HEK293 (cell line): ENCODE measurements at regions not wholly inside any gene's neighbourhood (a gene's known extent, or its start where the extent isn't known, plus 50 kb on each side); places are given as distances from the start of the nearest gene placed in this dataset.

Experiments
- CTCF ChIA-PET: fragments of 350-600 bp; formaldehyde crosslinking; extraction: SDS; loops from one replicate; lab custom pipeline; 2021; ENCODE audit warnings: antibody characterized with exemption; lab: Yijun Ruan, JAX
- POLR2A ChIA-PET: fragments of 300-600 bp; formaldehyde crosslinking; extraction: SDS; loops from one replicate; lab custom pipeline; 2020; ENCODE audit warnings: antibody characterized with exemption, inconsistent platforms; lab: Yijun Ruan, JAX
- H3K27ac ChIP-seq: fragments of 200-500 bp; sonication (Bioruptor generic); 2 replicates; pipeline ENCODE4 v1.5.1; 2014; ENCODE audit warnings: low read depth, low read length, control low read depth, inconsistent platforms; ENCODE audit errors: extremely low read depth
- H3K36me3 ChIP-seq, 2 experiments: fragments of 200-500 bp in 1 of 2; sonication (Bioruptor generic) in 1 of 2; 1 replicate in 1 of 2; 2 replicates in 1 of 2; pipeline ENCODE4 v1.5.1; 2014 to 2017; ENCODE audit warnings: inconsistent platforms in 2 of 2, low read length in 2 of 2; ENCODE audit not compliant: control insufficient read depth in 2 of 2, insufficient read depth in 1 of 2
- H3K4me1 ChIP-seq: fragments of 200-500 bp; sonication (Bioruptor generic); 2 replicates; pipeline ENCODE4 v1.5.1; 2014; ENCODE audit warnings: mild to moderate bottlenecking, low read length, inconsistent platforms; ENCODE audit not compliant: control insufficient read depth, insufficient read depth
- H3K4me3 ChIP-seq: 2 replicates; pipeline ENCODE4 v1.5.1; 2011; ENCODE audit warnings: low read depth, mild to moderate bottlenecking, control low read depth, low read length, moderate library complexity
- H3K9me3 ChIP-seq: fragments of 200-500 bp; sonication (Bioruptor generic); 2 replicates; pipeline ENCODE4 v1.5.1; 2014; ENCODE audit warnings: low read depth, low read length, inconsistent platforms; ENCODE audit not compliant: control insufficient read depth, insufficient read depth
- BCL11A ChIP-seq: fragments of 450-650 bp; formaldehyde crosslinking; IDR thresholded peaks from 2 replicates; pipeline ENCODE4 v1.5.1; 2016; ENCODE audit warnings: low read depth, missing biosample characterization, missing genetic modification characterization
- GLIS2 ChIP-seq: fragments of 450-650 bp; formaldehyde crosslinking; IDR thresholded peaks from 2 replicates; pipeline ENCODE4 v1.5.1; 2016; ENCODE audit warnings: missing biosample characterization, missing genetic modification characterization
- IKZF3 ChIP-seq: fragments of 450-650 bp; IDR thresholded peaks from 2 replicates; pipeline ENCODE4 v1.5.0; 2018; ENCODE audit warnings: missing biosample characterization, mild to moderate bottlenecking, missing genetic modification characterization, moderate library complexity
- PRDM1 ChIP-seq: fragments of 450-650 bp; formaldehyde crosslinking; IDR thresholded peaks from 2 replicates; pipeline ENCODE4; 2016; ENCODE audit warnings: missing biosample characterization, missing genetic modification characterization
- SP2 ChIP-seq: fragments of 450-650 bp; formaldehyde crosslinking; IDR thresholded peaks from 2 replicates; pipeline ENCODE4 v1.5.1; 2016; ENCODE audit warnings: missing biosample characterization, missing genetic modification characterization
- YY2 ChIP-seq: fragments of 450-650 bp; formaldehyde crosslinking; IDR thresholded peaks from 2 replicates; pipeline ENCODE4 v1.5.1; 2016; ENCODE audit warnings: missing biosample characterization, missing genetic modification characterization
- ZFP69B ChIP-seq: fragments of 450-650 bp; formaldehyde crosslinking; IDR thresholded peaks from 2 replicates; pipeline ENCODE4 v1.5.1; 2016; ENCODE audit warnings: missing biosample characterization, missing genetic modification characterization
- ZIC2 ChIP-seq: fragments of 450-650 bp; formaldehyde crosslinking; IDR thresholded peaks from 2 replicates; pipeline ENCODE4 v1.5.1; 2016; ENCODE audit warnings: missing biosample characterization, missing genetic modification characterization
- ZNF10 ChIP-seq: fragments of 450-650 bp; formaldehyde crosslinking; IDR thresholded peaks from 2 replicates; pipeline ENCODE4 v1.5.1; 2017; ENCODE audit warnings: missing biosample characterization, missing genetic modification characterization
- ZNF114 ChIP-seq: fragments of 450-650 bp; formaldehyde crosslinking; IDR thresholded peaks from 2 replicates; pipeline ENCODE4 v1.5.0; 2017; ENCODE audit warnings: missing biosample characterization, missing genetic modification characterization
- ZNF146 ChIP-seq: fragments of 450-650 bp; formaldehyde crosslinking; IDR thresholded peaks from 2 replicates; pipeline ENCODE4 v1.5.1; 2016; ENCODE audit warnings: missing biosample characterization, missing genetic modification characterization
- ZNF2 ChIP-seq: fragments of 450-650 bp; formaldehyde crosslinking; IDR thresholded peaks from 2 replicates; pipeline ENCODE4 v1.5.1; 2016; ENCODE audit warnings: missing biosample characterization, missing genetic modification characterization
- ZNF214 ChIP-seq: fragments of 450-650 bp; formaldehyde crosslinking; IDR thresholded peaks from 2 replicates; pipeline ENCODE4 v1.5.1; 2017; ENCODE audit warnings: missing biosample characterization, mild to moderate bottlenecking, missing genetic modification characterization, borderline replicate concordance
- ZNF366 ChIP-seq: fragments of 450-650 bp; formaldehyde crosslinking; conservative IDR thresholded peaks from 2 replicates; pipeline ENCODE4 v1.5.1; 2016; ENCODE audit warnings: missing biosample characterization, missing genetic modification characterization
- ZNF433 ChIP-seq: fragments of 450-650 bp; formaldehyde crosslinking; IDR thresholded peaks from 2 replicates; pipeline ENCODE4 v1.5.1; 2016; ENCODE audit warnings: missing biosample characterization, missing genetic modification characterization, low read depth
- ZNF530 ChIP-seq: fragments of 450-650 bp; formaldehyde crosslinking; IDR thresholded peaks from 2 replicates; pipeline ENCODE4 v1.5.1; 2016; ENCODE audit warnings: low read depth, missing biosample characterization, missing genetic modification characterization
- ZNF707 ChIP-seq: fragments of 450-650 bp; formaldehyde crosslinking; IDR thresholded peaks from 2 replicates; pipeline ENCODE4 v1.5.1; 2016; ENCODE audit warnings: missing biosample characterization, missing genetic modification characterization
- ZNF830 ChIP-seq: fragments of 450-650 bp; IDR thresholded peaks from 2 replicates; pipeline ENCODE4 v1.5.0; 2018; ENCODE audit warnings: missing biosample characterization, missing genetic modification characterization, low read depth, mild to moderate bottlenecking, moderate library complexity
- TF ChIP-seq, protein P1 (sequence below): fragments of 450-650 bp; formaldehyde crosslinking; IDR thresholded peaks from 2 replicates; pipeline ENCODE4 v1.5.1; 2016; ENCODE audit warnings: missing biosample characterization, missing genetic modification characterization
- TF ChIP-seq, protein P2 (sequence below): fragments of 450-650 bp; formaldehyde crosslinking; IDR thresholded peaks from 2 replicates; pipeline ENCODE4 v1.5.1; 2016; ENCODE audit warnings: missing biosample characterization, missing genetic modification characterization
- TF ChIP-seq, protein P3 (sequence below): sonication (generic); formaldehyde crosslinking; IDR thresholded peaks from 2 replicates; pipeline ENCODE4 v1.8.1; 2022; ENCODE audit warnings: mild to moderate bottlenecking, moderate library complexity, missing genetic modification reagents

DNA sequence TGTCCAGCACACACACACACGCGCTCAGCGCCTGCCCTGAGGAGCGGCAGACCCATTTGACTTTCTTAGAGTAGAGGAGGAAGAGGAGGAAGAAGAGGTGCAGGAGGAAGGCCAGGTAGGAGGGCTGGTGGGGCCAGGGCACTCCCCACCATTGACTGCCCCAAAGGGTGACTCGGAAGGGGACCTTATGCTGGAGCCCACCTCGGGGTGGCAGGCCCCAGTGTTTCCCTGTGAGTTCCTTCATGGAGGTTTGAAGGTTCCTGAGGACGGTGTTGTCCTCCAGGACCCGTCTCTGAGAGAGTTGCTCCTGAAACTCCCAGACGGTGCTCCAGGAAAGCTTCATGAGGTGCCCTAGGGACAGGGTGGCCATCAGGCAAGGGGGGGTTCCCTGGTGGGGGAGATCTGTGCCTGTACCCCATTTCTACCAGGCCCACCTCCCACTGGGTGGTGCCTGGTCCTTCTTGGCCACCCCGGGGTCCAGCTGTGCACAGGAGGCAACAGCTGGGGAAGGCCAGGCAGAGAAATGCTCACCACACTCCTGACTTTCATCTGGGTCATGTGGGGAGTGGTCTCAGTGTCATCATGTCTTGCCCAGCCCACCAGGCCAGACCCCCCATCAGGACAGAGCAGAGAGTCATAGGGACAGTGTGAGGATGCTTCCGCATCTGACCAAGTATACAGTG is 89.5 kb downstream of the TNFRSF13B start:
- H3K4me3 ChIP-seq, result no peak overlapping the region
- no peaks in the 10 kb centered on the region for H3K9me3 ChIP-seq
- ChIA-PET CTCF (no interaction called here), POLR2A (no interaction called here)
- H3K4me1 ChIP-seq, result no peaks in the 10 kb centered on the region
- H3K27ac ChIP-seq, result no peak overlapping the region
- TF ChIP-seq, protein P1, sequence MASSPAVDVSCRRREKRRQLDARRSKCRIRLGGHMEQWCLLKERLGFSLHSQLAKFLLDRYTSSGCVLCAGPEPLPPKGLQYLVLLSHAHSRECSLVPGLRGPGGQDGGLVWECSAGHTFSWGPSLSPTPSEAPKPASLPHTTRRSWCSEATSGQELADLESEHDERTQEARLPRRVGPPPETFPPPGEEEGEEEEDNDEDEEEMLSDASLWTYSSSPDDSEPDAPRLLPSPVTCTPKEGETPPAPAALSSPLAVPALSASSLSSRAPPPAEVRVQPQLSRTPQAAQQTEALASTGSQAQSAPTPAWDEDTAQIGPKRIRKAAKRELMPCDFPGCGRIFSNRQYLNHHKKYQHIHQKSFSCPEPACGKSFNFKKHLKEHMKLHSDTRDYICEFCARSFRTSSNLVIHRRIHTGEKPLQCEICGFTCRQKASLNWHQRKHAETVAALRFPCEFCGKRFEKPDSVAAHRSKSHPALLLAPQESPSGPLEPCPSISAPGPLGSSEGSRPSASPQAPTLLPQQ (tag by site-specific recombination), result no peak
- TF ChIP-seq SP2 (no peak), ZFP69B (tag by site-specific recombination) (no peak)
- H3K36me3 ChIP-seq, result no peaks in the 10 kb centered on the region

DNA sequence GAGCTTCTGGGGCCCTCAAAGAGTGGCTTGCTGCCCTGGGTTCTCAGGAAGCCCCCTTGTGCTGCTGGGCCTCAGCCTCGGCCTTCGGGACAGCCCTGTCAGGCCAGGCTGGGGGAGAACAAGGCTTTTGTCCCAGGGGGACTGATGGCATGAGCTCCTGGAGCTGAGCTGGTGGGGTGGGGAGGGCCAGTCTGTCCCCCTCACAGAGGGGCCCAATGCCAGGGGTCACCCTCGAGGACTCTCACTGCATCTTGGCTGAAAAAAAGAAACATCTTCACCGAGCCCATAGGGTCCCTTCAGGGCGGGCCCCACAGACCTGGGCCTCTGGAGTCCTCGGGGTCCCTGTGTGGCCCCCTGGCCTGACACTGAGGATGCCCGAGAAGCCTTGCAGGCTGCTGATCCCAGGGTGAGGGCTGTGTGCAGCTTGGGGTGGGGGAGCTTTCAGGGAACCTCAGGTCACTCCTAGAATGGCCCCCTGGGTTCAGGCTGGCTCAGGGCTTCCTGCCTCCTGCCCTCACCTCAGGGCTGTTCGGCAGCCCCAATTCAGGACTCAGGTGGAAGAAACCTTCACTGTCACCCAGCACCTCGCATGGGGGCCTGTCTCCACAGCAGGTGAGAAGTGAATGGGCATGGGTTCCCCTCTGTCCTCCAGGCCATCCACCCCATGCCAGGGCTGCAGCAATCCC is 90.5 kb downstream of the TNFRSF13B start:
- H3K36me3 ChIP-seq, result no peaks in the 10 kb centered on the region
- ChIA-PET CTCF (no interaction called here), POLR2A (no interaction called here)
- H3K4me3 ChIP-seq, result no peak overlapping the region
- H3K9me3 ChIP-seq, result no peaks in the 10 kb centered on the region
- no peak overlapping the region for H3K27ac ChIP-seq
- H3K4me1 ChIP-seq, result no peaks in the 10 kb centered on the region
- TF ChIP-seq, protein P2, sequence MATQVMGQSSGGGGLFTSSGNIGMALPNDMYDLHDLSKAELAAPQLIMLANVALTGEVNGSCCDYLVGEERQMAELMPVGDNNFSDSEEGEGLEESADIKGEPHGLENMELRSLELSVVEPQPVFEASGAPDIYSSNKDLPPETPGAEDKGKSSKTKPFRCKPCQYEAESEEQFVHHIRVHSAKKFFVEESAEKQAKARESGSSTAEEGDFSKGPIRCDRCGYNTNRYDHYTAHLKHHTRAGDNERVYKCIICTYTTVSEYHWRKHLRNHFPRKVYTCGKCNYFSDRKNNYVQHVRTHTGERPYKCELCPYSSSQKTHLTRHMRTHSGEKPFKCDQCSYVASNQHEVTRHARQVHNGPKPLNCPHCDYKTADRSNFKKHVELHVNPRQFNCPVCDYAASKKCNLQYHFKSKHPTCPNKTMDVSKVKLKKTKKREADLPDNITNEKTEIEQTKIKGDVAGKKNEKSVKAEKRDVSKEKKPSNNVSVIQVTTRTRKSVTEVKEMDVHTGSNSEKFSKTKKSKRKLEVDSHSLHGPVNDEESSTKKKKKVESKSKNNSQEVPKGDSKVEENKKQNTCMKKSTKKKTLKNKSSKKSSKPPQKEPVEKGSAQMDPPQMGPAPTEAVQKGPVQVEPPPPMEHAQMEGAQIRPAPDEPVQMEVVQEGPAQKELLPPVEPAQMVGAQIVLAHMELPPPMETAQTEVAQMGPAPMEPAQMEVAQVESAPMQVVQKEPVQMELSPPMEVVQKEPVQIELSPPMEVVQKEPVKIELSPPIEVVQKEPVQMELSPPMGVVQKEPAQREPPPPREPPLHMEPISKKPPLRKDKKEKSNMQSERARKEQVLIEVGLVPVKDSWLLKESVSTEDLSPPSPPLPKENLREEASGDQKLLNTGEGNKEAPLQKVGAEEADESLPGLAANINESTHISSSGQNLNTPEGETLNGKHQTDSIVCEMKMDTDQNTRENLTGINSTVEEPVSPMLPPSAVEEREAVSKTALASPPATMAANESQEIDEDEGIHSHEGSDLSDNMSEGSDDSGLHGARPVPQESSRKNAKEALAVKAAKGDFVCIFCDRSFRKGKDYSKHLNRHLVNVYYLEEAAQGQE (tag by site-specific recombination), result no peak
- TF ChIP-seq ZNF146 (tag by site-specific recombination), result no peak
- no peak for TF ChIP-seq ZNF433 (tag by site-specific recombination)
- no peak for TF ChIP-seq ZNF530
- TF ChIP-seq ZNF366 (tag by site-specific recombination), result no peak
- TF ChIP-seq, protein P3, sequence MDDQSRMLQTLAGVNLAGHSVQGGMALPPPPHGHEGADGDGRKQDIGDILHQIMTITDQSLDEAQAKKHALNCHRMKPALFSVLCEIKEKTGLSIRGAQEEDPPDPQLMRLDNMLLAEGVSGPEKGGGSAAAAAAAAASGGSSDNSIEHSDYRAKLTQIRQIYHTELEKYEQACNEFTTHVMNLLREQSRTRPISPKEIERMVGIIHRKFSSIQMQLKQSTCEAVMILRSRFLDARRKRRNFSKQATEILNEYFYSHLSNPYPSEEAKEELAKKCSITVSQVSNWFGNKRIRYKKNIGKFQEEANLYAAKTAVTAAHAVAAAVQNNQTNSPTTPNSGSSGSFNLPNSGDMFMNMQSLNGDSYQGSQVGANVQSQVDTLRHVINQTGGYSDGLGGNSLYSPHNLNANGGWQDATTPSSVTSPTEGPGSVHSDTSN (CRISPR knock-in tag), result no peak
- no peak for TF ChIP-seq ZNF10 (tag by site-specific recombination)
- TF ChIP-seq ZNF214, result no peak
- TF ChIP-seq BCL11A (tag by site-specific recombination), result no peak
- no peak for TF ChIP-seq ZNF114 (tag by site-specific recombination)
- no peak for TF ChIP-seq PRDM1 (tag by site-specific recombination)
- TF ChIP-seq ZNF830 (tag by site-specific recombination), result no peak
- TF ChIP-seq ZNF707, result no peak
- no peak for TF ChIP-seq ZNF2 (tag by site-specific recombination)
- no peak for TF ChIP-seq ZIC2 (tag by site-specific recombination)
- TF ChIP-seq IKZF3 (tag by site-specific recombination), result no peak
- no peak for TF ChIP-seq GLIS2 (tag by site-specific recombination)
- TF ChIP-seq YY2 (tag by site-specific recombination), result no peak
